ENCODE measurements at regions not wholly inside any gene's neighbourhood (a gene's known extent, or its start where the extent isn't known, plus 50 kb on each side); places are given as distances from the start of the nearest gene placed in this dataset.

- H3K9me3 ChIP-seq (ENCODE audit: insufficient read depth, low read depth, low read length) = no peaks in the 10 kb centered on the region
- peak in 1 of 2 donors; percentile 25 for DNase-seq
- no peaks in the 10 kb centered on the region for H3K27me3 ChIP-seq (ENCODE audit: insufficient read depth, low read length)
- no peak overlapping the region for H3K14ac ChIP-seq (ENCODE audit: low read length)
- H4K8ac ChIP-seq (ENCODE audit: low read depth, low read length) = no peak overlapping the region
- no peaks in the 10 kb centered on the region for H3K79me1 ChIP-seq (ENCODE audit: low read length)
- H4K12ac ChIP-seq (ENCODE audit: low read depth, low read length) = no peak overlapping the region
- H4K91ac ChIP-seq (ENCODE audit: low read depth, low read length) = no peak overlapping the region
- no CpG with 5 or more reads among the region's 1 CpG for WGBS (ENCODE audit: extremely low coverage, insufficient coverage, insufficient read length)
- no peak overlapping the region for H3K27ac ChIP-seq (ENCODE audit: low read depth, low read length)
- no peak overlapping the region for H2AFZ ChIP-seq (ENCODE audit: insufficient read depth, low read length, poor library complexity)
- no peaks in the 10 kb centered on the region for H3K36me3 ChIP-seq (ENCODE audit: control insufficient read depth in 1 of 2, insufficient read depth in 2 of 2, low read length in 2 of 2)
- no peak overlapping the region for H2BK120ac ChIP-seq (ENCODE audit: insufficient read depth, low read length, poor library complexity)
- no peak overlapping the region for H2AK5ac ChIP-seq (ENCODE audit: low read length)
- H3K4me1 ChIP-seq (ENCODE audit: control insufficient read depth in 1 of 2, insufficient read depth in 2 of 2, low read length in 2 of 2) = peaks cover 0 to 3% of the 10 kb centered on the region in 2 experiments
- no peak overlapping the region for H2BK12ac ChIP-seq (ENCODE audit: low read length)
- no peak overlapping the region for H3K4me3 ChIP-seq (ENCODE audit: low read depth, low read length)
- H3K4me2 ChIP-seq (ENCODE audit: low read length) = no peak overlapping the region
- no peak overlapping the region for H3K18ac ChIP-seq (ENCODE audit: low read length)
- no peaks in the 10 kb centered on the region for H3K79me2 ChIP-seq (ENCODE audit: control insufficient read depth, insufficient read depth, low read length, poor library complexity)
- H3K23ac ChIP-seq (ENCODE audit: low read length) = no peak overlapping the region
- H3K4ac ChIP-seq (ENCODE audit: low read depth, low read length) = no peak overlapping the region
- no peak overlapping the region for H2BK5ac ChIP-seq (ENCODE audit: low read depth, low read length, poor library complexity)
- no peak overlapping the region for H3K9ac ChIP-seq (ENCODE audit: low read length)
These were observed 126.3 kb downstream of the FOXB1 start for GRCh38 chr15:60130398-60130797.

GRCh38 chr15:60130821-60131220 lies 126.7 kb downstream of the FOXB1 start:
- H2AK5ac ChIP-seq (ENCODE audit: low read length) = no peak overlapping the region
- H4K8ac ChIP-seq (ENCODE audit: low read depth, low read length) = no peak overlapping the region
- no peak overlapping the region for H3K27ac ChIP-seq (ENCODE audit: low read depth, low read length)
- no peaks in the 10 kb centered on the region for H3K27me3 ChIP-seq (ENCODE audit: insufficient read depth, low read length)
- no peaks in the 10 kb centered on the region for H3K79me2 ChIP-seq (ENCODE audit: control insufficient read depth, insufficient read depth, low read length, poor library complexity)
- no peaks in the 10 kb centered on the region for H3K79me1 ChIP-seq (ENCODE audit: low read length)
- H3K9ac ChIP-seq (ENCODE audit: low read length) = no peak overlapping the region
- peaks cover 0 to 3% of the 10 kb centered on the region in 2 experiments for H3K4me1 ChIP-seq (ENCODE audit: control insufficient read depth in 1 of 2, insufficient read depth in 2 of 2, low read length in 2 of 2)
- H3K23ac ChIP-seq (ENCODE audit: low read length) = no peak overlapping the region
- H2BK5ac ChIP-seq (ENCODE audit: low read depth, low read length, poor library complexity) = no peak overlapping the region
- no peaks in the 10 kb centered on the region for H3K36me3 ChIP-seq (ENCODE audit: control insufficient read depth in 1 of 2, insufficient read depth in 2 of 2, low read length in 2 of 2)
- no peaks in the 10 kb centered on the region for H3K9me3 ChIP-seq (ENCODE audit: insufficient read depth, low read depth, low read length)
- no peak overlapping the region for H4K12ac ChIP-seq (ENCODE audit: low read depth, low read length)
- H3K4me2 ChIP-seq (ENCODE audit: low read length) = no peak overlapping the region
- no peak overlapping the region for H2BK12ac ChIP-seq (ENCODE audit: low read length)
- H3K4ac ChIP-seq (ENCODE audit: low read depth, low read length) = no peak overlapping the region
- H3K18ac ChIP-seq (ENCODE audit: low read length) = no peak overlapping the region
- WGBS (ENCODE audit: extremely low coverage, insufficient coverage, insufficient read length) = no CpG with 5 or more reads among the region's 7 CpGs
- H2BK120ac ChIP-seq (ENCODE audit: insufficient read depth, low read length, poor library complexity) = no peak overlapping the region
- DNase-seq = peak in 1 of 2 donors; percentile 41
- H2AFZ ChIP-seq (ENCODE audit: insufficient read depth, low read length, poor library complexity) = no peak overlapping the region
- H3K4me3 ChIP-seq (ENCODE audit: low read depth, low read length) = no peak overlapping the region
- H3K14ac ChIP-seq (ENCODE audit: low read length) = no peak overlapping the region
- no peak overlapping the region for H4K91ac ChIP-seq (ENCODE audit: low read depth, low read length)

- Histone ChIP-seq H3K23ac (ENCODE audit: low read length) (no peak overlapping the region), H3K4me3 (ENCODE audit: low read depth, low read length) (no peak overlapping the region), H4K12ac (ENCODE audit: low read depth, low read length) (no peak overlapping the region)
These were observed 130.5 kb downstream of the FOXB1 start for GRCh38 chr15:60134609-60135008.

GRCh38 chr15:60135961-60136360 lies 131.8 kb downstream of the FOXB1 start:
- no peaks in the 10 kb centered on the region for H3K27me3 ChIP-seq (ENCODE audit: insufficient read depth, low read length)
- no peak overlapping the region for H3K27ac ChIP-seq (ENCODE audit: low read depth, low read length)
- no peak overlapping the region for H2BK5ac ChIP-seq (ENCODE audit: low read depth, low read length, poor library complexity)
- no peak overlapping the region for H2AK5ac ChIP-seq (ENCODE audit: low read length)
- no peaks in the 10 kb centered on the region for H3K9me3 ChIP-seq (ENCODE audit: insufficient read depth, low read depth, low read length)
- peaks cover 2% of the 10 kb centered on the region for H3K79me1 ChIP-seq (ENCODE audit: low read length)
- peaks cover 3 to 7% of the 10 kb centered on the region in 2 experiments for H3K4me1 ChIP-seq (ENCODE audit: control insufficient read depth in 1 of 2, insufficient read depth in 2 of 2, low read length in 2 of 2)
- no peak overlapping the region for H4K91ac ChIP-seq (ENCODE audit: low read depth, low read length)
- WGBS (ENCODE audit: extremely low coverage, insufficient coverage, insufficient read length) = no CpG with 5 or more reads among the region's 2 CpGs
- H4K12ac ChIP-seq (ENCODE audit: low read depth, low read length) = no peak overlapping the region
- no peaks in the 10 kb centered on the region for H3K79me2 ChIP-seq (ENCODE audit: control insufficient read depth, insufficient read depth, low read length, poor library complexity)
- H3K4me3 ChIP-seq (ENCODE audit: low read depth, low read length) = no peak overlapping the region
- H2BK12ac ChIP-seq (ENCODE audit: low read length) = no peak overlapping the region
- no peak overlapping the region for H4K8ac ChIP-seq (ENCODE audit: low read depth, low read length)
- H3K14ac ChIP-seq (ENCODE audit: low read length) = no peak overlapping the region
- H3K9ac ChIP-seq (ENCODE audit: low read length) = no peak overlapping the region
- DNase-seq = no peak
- H3K23ac ChIP-seq (ENCODE audit: low read length) = no peak overlapping the region
- H2BK120ac ChIP-seq (ENCODE audit: insufficient read depth, low read length, poor library complexity) = no peak overlapping the region
- no peaks in the 10 kb centered on the region for H3K36me3 ChIP-seq (ENCODE audit: control insufficient read depth in 1 of 2, insufficient read depth in 2 of 2, low read length in 2 of 2)
- H3K4ac ChIP-seq (ENCODE audit: low read depth, low read length) = no peak overlapping the region
- H3K18ac ChIP-seq (ENCODE audit: low read length) = no peak overlapping the region
- H2AFZ ChIP-seq (ENCODE audit: insufficient read depth, low read length, poor library complexity) = no peak overlapping the region
- H3K4me2 ChIP-seq (ENCODE audit: low read length) = no peak overlapping the region

More at GRCh38 chr15:60134609-60135008, 130.5 kb downstream of the FOXB1 start:
- Histone ChIP-seq H4K8ac (ENCODE audit: low read depth, low read length) (no peak overlapping the region), H3K79me2 (ENCODE audit: control insufficient read depth, insufficient read depth, low read length, poor library complexity) (no peaks in the 10 kb centered on the region), H3K9me3 (ENCODE audit: insufficient read depth, low read depth, low read length) (no peaks in the 10 kb centered on the region), H2BK12ac (ENCODE audit: low read length) (no peak overlapping the region), H2AK5ac (ENCODE audit: low read length) (no peak overlapping the region), H3K4ac (ENCODE audit: low read depth, low read length) (no peak overlapping the region), H2BK120ac (ENCODE audit: insufficient read depth, low read length, poor library complexity) (no peak overlapping the region), H2AFZ (ENCODE audit: insufficient read depth, low read length, poor library complexity) (no peak overlapping the region), H3K79me1 (ENCODE audit: low read length) (peaks cover 2% of the 10 kb centered on the region), H3K27ac (ENCODE audit: low read depth, low read length) (no peak overlapping the region), H3K4me2 (ENCODE audit: low read length) (no peak overlapping the region), H2BK5ac (ENCODE audit: low read depth, low read length, poor library complexity) (no peak overlapping the region), H3K4me1 (ENCODE audit: control insufficient read depth in 1 of 2, insufficient read depth in 2 of 2, low read length in 2 of 2) (peaks cover 3 to 7% of the 10 kb centered on the region in 2 experiments), H3K18ac (ENCODE audit: low read length) (no peak overlapping the region), H3K27me3 (ENCODE audit: insufficient read depth, low read length) (no peaks in the 10 kb centered on the region), H3K9ac (ENCODE audit: low read length) (no peak overlapping the region), H3K36me3 (ENCODE audit: control insufficient read depth in 1 of 2, insufficient read depth in 2 of 2, low read length in 2 of 2) (no peaks in the 10 kb centered on the region), H3K14ac (ENCODE audit: low read length) (no peak overlapping the region), H4K91ac (ENCODE audit: low read depth, low read length) (no peak overlapping the region)
- WGBS (ENCODE audit: extremely low coverage, insufficient coverage, insufficient read length) = no CpG with 5 or more reads among the region's 1 CpG
- DNase-seq = no peak
